ENCODE measurements at regions not wholly inside any gene's neighbourhood (a gene's known extent, or its start where the extent isn't known, plus 50 kb on each side); places are given as distances from the start of the nearest gene placed in this dataset.

DNA sequence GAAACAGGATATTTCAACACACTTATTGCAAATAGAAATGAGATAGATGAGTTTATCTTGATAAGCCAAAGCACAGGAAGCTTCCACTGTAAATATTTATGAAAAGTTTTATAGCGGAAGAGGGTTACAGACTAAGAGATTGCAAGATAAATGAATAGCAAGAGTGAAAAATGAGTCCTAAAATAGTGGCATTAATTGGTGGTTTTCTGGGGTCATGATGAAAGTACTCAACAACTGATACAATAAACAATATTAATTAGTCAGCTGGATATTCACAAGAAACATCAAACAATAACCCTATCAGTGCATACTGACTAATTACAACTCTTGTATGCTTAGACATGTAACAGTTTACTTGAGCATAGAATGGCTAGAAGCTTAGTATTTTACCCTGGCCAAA, 154.8 kb upstream of the CHODL start:
- WGBS, 2 donors (ENCODE audit: low coverage in 1 of 2) = 42% methylated on average over 1 of the region's 1 CpG; no CpG with 5 or more reads in 1 of the 2 donors

DNA sequence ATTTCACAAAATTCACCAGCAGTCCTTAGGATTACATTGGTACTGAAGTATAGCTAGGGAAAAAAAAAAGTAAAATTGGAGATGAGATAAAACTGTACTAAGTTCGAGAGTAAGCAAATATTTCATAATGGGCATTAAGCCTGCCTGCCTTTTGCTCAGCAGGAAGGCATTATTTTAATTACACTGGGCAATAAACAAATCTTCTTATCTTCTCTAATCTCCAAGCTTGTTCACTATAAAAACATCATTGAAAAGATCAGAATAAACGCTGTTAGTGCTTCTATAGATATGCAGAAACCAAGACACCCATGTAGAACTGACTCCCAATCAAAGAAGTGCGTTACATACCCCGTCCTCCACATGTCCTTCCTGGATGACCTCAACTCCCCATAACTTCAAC, 174.2 kb upstream of the CHODL start:
- Histone ChIP-seq H3K27me3 (no peaks in the 10 kb centered on the region), H3K4me3 (no peak overlapping the region), H3K27ac (no peak overlapping the region), H3K9me3 (no peaks in the 10 kb centered on the region), H3K36me3 (no peaks in the 10 kb centered on the region), H3K4me1 (no peaks in the 10 kb centered on the region)
- ATAC-seq = no peak
- WGBS, 2 donors (ENCODE audit: low coverage in 1 of 2) = 54 to 73% methylated on average over 4 of the region's 4 CpGs
- no peak for TF ChIP-seq POLR2AphosphoS5 (IDR thresholded peaks at IDR 0.05)
- TF ChIP-seq POLR2A (IDR thresholded peaks at IDR 0.05) = no peak
- TF ChIP-seq, protein P1, sequence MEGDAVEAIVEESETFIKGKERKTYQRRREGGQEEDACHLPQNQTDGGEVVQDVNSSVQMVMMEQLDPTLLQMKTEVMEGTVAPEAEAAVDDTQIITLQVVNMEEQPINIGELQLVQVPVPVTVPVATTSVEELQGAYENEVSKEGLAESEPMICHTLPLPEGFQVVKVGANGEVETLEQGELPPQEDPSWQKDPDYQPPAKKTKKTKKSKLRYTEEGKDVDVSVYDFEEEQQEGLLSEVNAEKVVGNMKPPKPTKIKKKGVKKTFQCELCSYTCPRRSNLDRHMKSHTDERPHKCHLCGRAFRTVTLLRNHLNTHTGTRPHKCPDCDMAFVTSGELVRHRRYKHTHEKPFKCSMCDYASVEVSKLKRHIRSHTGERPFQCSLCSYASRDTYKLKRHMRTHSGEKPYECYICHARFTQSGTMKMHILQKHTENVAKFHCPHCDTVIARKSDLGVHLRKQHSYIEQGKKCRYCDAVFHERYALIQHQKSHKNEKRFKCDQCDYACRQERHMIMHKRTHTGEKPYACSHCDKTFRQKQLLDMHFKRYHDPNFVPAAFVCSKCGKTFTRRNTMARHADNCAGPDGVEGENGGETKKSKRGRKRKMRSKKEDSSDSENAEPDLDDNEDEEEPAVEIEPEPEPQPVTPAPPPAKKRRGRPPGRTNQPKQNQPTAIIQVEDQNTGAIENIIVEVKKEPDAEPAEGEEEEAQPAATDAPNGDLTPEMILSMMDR (IDR thresholded peaks at IDR 0.05) = no peak
- no peak for TF ChIP-seq EP300 (IDR thresholded peaks at IDR 0.05)

More for the DNA sequence above, 154.8 kb upstream of the CHODL start:
- TF ChIP-seq POLR2AphosphoS5 (IDR thresholded peaks at IDR 0.05) (no peak), POLR2A (IDR thresholded peaks at IDR 0.05) (no peak), EP300 (IDR thresholded peaks at IDR 0.05) (no peak)
- TF ChIP-seq, protein P1 (IDR thresholded peaks at IDR 0.05) = no peak
- peaks cover 0 to 5% (median 2%) of the 10 kb centered on the region in 3 donors for H3K9me3 ChIP-seq
- H3K4me3 ChIP-seq = no peak overlapping the region
- H3K4me1 ChIP-seq = no peaks in the 10 kb centered on the region
- H3K36me3 ChIP-seq = no peaks in the 10 kb centered on the region
- ATAC-seq = no peak
- H3K27me3 ChIP-seq = no peaks in the 10 kb centered on the region
- H3K27ac ChIP-seq = no peak overlapping the region

DNA sequence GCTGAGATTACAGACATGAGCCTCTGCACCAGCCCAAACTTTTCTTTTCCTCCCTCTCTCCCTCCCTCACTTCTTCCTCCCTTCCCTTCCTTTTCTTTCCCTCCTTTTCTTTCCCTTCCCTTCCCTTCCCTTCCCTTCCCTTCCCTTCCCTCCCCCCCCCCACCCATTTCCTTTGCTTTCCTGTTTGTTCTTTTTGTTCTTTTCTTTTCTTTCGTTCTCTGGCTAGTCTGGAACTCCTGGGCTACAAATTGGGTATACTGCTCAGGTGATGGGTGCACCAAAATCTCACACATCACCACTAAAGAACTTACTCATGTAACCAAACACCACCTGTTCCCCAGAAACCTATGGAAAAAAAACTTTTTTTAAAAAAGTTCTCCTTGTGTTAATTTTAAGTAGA, 174.8 kb upstream of the CHODL start:
- TF ChIP-seq EP300 (IDR thresholded peaks at IDR 0.05) (no peak), POLR2AphosphoS5 (IDR thresholded peaks at IDR 0.05) (no peak), POLR2A (IDR thresholded peaks at IDR 0.05) (no peak)
- TF ChIP-seq, protein P1 (IDR thresholded peaks at IDR 0.05) = no peak
- Histone ChIP-seq H3K27me3 (no peaks in the 10 kb centered on the region), H3K9me3 (no peaks in the 10 kb centered on the region), H3K36me3 (no peaks in the 10 kb centered on the region), H3K27ac (no peak overlapping the region), H3K4me1 (no peaks in the 10 kb centered on the region), H3K4me3 (no peak overlapping the region)
- 67% methylated on average over 1 of the region's 1 CpG; no CpG with 5 or more reads in 1 of the 2 donors for WGBS, 2 donors (ENCODE audit: low coverage in 1 of 2)
- ATAC-seq = no peak

DNA sequence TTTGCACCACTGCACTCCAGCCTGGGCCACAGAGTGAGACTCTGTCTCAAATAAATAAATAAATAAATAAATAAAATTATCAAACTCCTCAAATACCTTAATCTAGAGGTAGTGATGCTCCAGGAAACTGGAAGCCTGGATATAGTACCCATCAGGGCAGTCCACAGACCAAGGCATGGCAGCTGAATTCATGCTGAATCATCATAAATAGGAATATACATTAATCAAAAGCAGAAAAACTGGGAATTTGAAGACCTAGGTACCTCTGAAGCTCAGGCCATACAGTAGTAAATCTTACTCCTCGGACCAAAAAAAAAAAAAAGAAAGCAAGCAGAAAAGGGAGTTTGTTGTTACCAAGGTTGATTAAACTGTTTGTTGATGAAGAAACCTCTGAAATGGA, 184.2 kb upstream of the CHODL start:
- no peaks in the 10 kb centered on the region for H3K4me1 ChIP-seq
- H3K27me3 ChIP-seq = no peaks in the 10 kb centered on the region
- 78% methylated on average over 1 of the region's 1 CpG; no CpG with 5 or more reads in 1 of the 2 donors for WGBS, 2 donors (ENCODE audit: low coverage in 1 of 2)
- H3K9me3 ChIP-seq = no peaks in the 10 kb centered on the region
- no peaks in the 10 kb centered on the region for H3K36me3 ChIP-seq
- TF ChIP-seq, protein P1 (IDR thresholded peaks at IDR 0.05) = no peak
- H3K4me3 ChIP-seq = no peak overlapping the region
- no peak for ATAC-seq
- no peak overlapping the region for H3K27ac ChIP-seq

DNA sequence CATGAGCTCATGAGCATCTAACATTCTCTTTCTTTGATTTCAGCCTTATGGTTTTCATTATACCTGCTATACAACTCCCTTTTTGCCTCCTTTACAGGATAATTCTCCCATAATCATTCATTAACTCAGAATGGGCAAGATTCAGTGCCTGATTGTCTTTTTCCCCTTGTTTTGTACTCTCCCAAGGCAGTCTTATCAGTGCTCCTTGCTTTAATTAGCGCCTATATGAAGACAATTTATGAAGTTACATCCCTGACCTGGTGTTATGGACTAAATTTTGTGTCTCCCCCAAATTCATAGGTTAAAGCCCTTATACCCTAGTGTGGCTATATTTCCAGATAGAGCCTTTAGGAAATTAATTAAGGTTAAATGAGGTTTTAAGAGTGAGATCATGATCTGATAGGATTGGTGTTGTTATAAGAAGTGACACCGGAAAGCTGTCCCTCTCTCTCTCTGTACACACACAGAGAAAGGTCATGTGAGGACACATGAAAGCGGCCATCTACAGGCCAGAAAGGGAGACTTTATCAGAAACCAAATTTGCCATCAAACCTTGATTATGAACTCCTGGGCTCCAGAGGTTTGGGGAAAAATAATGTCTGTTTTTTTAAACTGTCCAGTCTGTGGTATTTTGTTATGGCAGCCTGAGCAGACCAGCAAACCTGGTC, 185.8 kb upstream of the CHODL start:
- no peaks in the 10 kb centered on the region for H3K27me3 ChIP-seq
- H3K27ac ChIP-seq = no peak overlapping the region
- 77 to 90% methylated on average over 2 to 3 of the region's 3 CpGs for WGBS, 2 donors (ENCODE audit: low coverage in 1 of 2)
- H3K36me3 ChIP-seq = no peaks in the 10 kb centered on the region
- no peak for ATAC-seq
- H3K9me3 ChIP-seq = no peaks in the 10 kb centered on the region
- H3K4me1 ChIP-seq = no peaks in the 10 kb centered on the region
- no peak overlapping the region for H3K4me3 ChIP-seq
- TF ChIP-seq, protein P1 (IDR thresholded peaks at IDR 0.05) = no peak
